Keratinocyte (primary cell): ENCODE measurements at regions not wholly inside any gene's neighbourhood (a gene's known extent, or its start where the extent isn't known, plus 50 kb on each side); places are given as distances from the start of the nearest gene placed in this dataset.

Source experiments
- DNase-seq: peaks from one replicate; pipeline ENCODE4 v3.0.0-alpha.2; 2011; ENCODE audit warnings: low read depth, missing footprints, low spot score
- FAIRE-seq: peaks from 2 replicates; lab custom pipeline; 2011; peaks lifted over from hg19 to GRCh38; lab: Jason Lieb, UNC
- H2AFZ ChIP-seq: 2 replicates; pipeline ENCODE4 v1.6.0; 2012; ENCODE audit warnings: low read length, control low read depth, inconsistent platforms; ENCODE audit not compliant: control insufficient read depth
- H3K27ac ChIP-seq: 2 replicates; pipeline ENCODE4 v1.5.1; 2011; ENCODE audit warnings: low read length; ENCODE audit not compliant: control insufficient read depth, insufficient read depth
- H3K27me3 ChIP-seq: 3 replicates; pipeline ENCODE4 v1.6.0; 2011; ENCODE audit warnings: low read length; ENCODE audit not compliant: control insufficient read depth, insufficient read depth; ENCODE audit errors: extremely low read depth
- H3K36me3 ChIP-seq, 2 experiments: 2 replicates in 1 of 2; 3 replicates in 1 of 2; pipeline ENCODE4 v1.5.1; 2011; ENCODE audit warnings: low read length in 2 of 2, mild to moderate bottlenecking in 1 of 2; ENCODE audit not compliant: control insufficient read depth in 2 of 2, insufficient read depth in 2 of 2; ENCODE audit errors: extremely low read depth in 1 of 2
- H3K4me1 ChIP-seq: 3 replicates; pipeline ENCODE4 v1.5.1; 2011; ENCODE audit warnings: low read length; ENCODE audit not compliant: control insufficient read depth, insufficient read depth; ENCODE audit errors: extremely low read depth
- H3K4me2 ChIP-seq: 3 replicates; pipeline ENCODE4 v1.6.0; 2011; ENCODE audit warnings: low read depth, low read length; ENCODE audit not compliant: control insufficient read depth, insufficient read depth; ENCODE audit errors: extremely low read depth
- H3K4me3 ChIP-seq, 3 experiments: fragments of 200-600 bp in 1 of 3; sonication (generic) in 1 of 3; 2 replicates in 2 of 3; 3 replicates in 1 of 3; pipeline ENCODE4 v1.5.1; 2011 to 2016; ENCODE audit warnings: low read length in 3 of 3, mild to moderate bottlenecking in 3 of 3, control low read depth in 2 of 3, inconsistent platforms in 1 of 3, low read depth in 1 of 3, mixed read lengths in 1 of 3, mixed run types in 1 of 3, moderate library complexity in 1 of 3; ENCODE audit not compliant: control insufficient read depth in 2 of 3, insufficient read depth in 2 of 3; ENCODE audit errors: extremely low read depth in 1 of 3
- H3K79me2 ChIP-seq: 2 replicates; pipeline ENCODE4 v1.6.0; 2012; ENCODE audit warnings: low read length; ENCODE audit not compliant: control insufficient read depth, insufficient read depth
- H3K9ac ChIP-seq: 3 replicates; pipeline ENCODE4 v1.6.0; 2011; ENCODE audit warnings: low read length; ENCODE audit not compliant: control insufficient read depth, insufficient read depth; ENCODE audit errors: extremely low read depth
- H3K9me1 ChIP-seq: 3 replicates; pipeline ENCODE4 v1.6.0; 2011; ENCODE audit warnings: low read length; ENCODE audit not compliant: control insufficient read depth, insufficient read depth; ENCODE audit errors: extremely low read depth
- H3K9me3 ChIP-seq: 2 replicates; pipeline ENCODE4 v1.5.1; 2012; ENCODE audit warnings: low read depth, low read length; ENCODE audit not compliant: control insufficient read depth
- H4K20me1 ChIP-seq: 3 replicates; pipeline ENCODE4 v1.6.0; 2011; ENCODE audit warnings: low read length; ENCODE audit not compliant: control insufficient read depth, insufficient read depth; ENCODE audit errors: extremely low read depth
- EZH2 ChIP-seq: IDR thresholded peaks from one replicate; pipeline ENCODE4 v1.6.1; 2012; ENCODE audit warnings: inconsistent platforms, mild to moderate bottlenecking, low read length, moderate library complexity
- dilution Hi-C: fragments of 300-500 bp; cut with MboI; formaldehyde crosslinking; loops from one replicate; pipeline ENCODE4 v1.7.0; 2020; ENCODE audit warnings: low sequenced_read_pairs; ENCODE audit not compliant: extremely low pct_ligation_motif_present
- TF ChIP-seq, protein P1 (sequence below), 3 experiments: IDR thresholded peaks in 1 of 3; conservative IDR thresholded peaks in 1 of 3; optimal IDR thresholded peaks in 1 of 3; 2 replicates in 2 of 3; 3 replicates in 1 of 3; pipeline versions ENCODE3 to v1.5.1; 2011; ENCODE audit warnings: low read length in 3 of 3, mild to moderate bottlenecking in 3 of 3, moderate library complexity in 2 of 3, control low read depth in 1 of 3, inconsistent platforms in 1 of 3; ENCODE audit not compliant: insufficient read depth in 2 of 3; ENCODE audit errors: extremely low read depth in 1 of 3

DNA sequence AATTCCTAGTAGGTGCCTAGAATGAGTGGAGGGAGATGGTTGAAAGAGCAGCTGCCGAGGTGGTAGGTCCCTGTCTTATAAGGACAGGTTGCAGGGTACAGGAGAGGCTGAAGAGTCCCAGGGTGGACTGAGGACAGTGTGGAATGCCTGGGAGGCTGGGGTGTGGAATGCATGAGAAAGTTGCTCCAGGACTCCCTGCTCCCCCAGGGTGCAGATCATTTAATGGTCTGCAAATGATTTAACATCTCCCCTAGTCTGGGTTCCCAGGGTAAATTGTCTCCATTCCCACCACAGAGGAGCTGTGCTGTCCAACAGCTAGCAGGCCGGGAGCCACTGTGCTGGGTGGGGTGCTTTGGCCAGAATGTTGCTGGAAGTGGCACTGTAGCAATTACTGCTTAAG, 76.0 kb downstream of the CD83 start:
- Histone ChIP-seq H3K36me3 (no peaks in the 10 kb centered on the region), H3K9ac (no peak overlapping the region), H3K79me2 (no peaks in the 10 kb centered on the region), H3K9me3 (no peaks in the 10 kb centered on the region), H3K4me3 (no peak overlapping the region), H3K27me3 (no peaks in the 10 kb centered on the region), H3K9me1 (no peaks in the 10 kb centered on the region), H2AFZ (no peak overlapping the region), H3K4me1 (no peaks in the 10 kb centered on the region), H3K4me2 (no peak overlapping the region), H4K20me1 (no peaks in the 10 kb centered on the region), H3K27ac (no peak overlapping the region)
- FAIRE-seq (no peak), DNase-seq (no peak)
- TF ChIP-seq, protein P1, sequence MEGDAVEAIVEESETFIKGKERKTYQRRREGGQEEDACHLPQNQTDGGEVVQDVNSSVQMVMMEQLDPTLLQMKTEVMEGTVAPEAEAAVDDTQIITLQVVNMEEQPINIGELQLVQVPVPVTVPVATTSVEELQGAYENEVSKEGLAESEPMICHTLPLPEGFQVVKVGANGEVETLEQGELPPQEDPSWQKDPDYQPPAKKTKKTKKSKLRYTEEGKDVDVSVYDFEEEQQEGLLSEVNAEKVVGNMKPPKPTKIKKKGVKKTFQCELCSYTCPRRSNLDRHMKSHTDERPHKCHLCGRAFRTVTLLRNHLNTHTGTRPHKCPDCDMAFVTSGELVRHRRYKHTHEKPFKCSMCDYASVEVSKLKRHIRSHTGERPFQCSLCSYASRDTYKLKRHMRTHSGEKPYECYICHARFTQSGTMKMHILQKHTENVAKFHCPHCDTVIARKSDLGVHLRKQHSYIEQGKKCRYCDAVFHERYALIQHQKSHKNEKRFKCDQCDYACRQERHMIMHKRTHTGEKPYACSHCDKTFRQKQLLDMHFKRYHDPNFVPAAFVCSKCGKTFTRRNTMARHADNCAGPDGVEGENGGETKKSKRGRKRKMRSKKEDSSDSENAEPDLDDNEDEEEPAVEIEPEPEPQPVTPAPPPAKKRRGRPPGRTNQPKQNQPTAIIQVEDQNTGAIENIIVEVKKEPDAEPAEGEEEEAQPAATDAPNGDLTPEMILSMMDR (optimal IDR thresholded peaks at IDR 0.05 in 1 of 3, IDR thresholded peaks at IDR 0.05 in 1 of 3, conservative IDR thresholded peaks at IDR 0.05 in 1 of 3; ENCODE audit: extremely low read depth in 1 of 3, insufficient read depth in 2 of 3, low read length in 3 of 3), result no peak
- TF ChIP-seq EZH2, result no peak
- dilution Hi-C loops, result no loop called here

DNA sequence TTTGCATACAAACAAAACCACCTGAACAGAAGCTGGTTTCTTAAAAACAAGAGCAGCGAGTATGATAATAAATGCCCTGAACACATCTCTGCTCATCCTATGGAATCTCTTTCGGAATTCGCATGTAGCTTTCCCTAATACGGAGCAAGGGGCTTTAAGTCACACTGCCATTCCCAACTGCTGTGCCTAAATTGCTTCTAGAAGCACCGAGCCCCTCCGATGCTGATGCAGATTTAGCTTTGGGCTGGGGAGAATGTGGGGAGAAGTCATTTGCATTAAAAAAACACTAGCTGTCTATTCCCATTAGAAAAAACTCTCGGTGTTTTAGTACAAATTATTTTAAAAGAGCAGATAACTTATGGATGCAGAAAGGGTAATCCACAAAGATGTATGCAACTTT, 76.9 kb downstream of the CD83 start:
- FAIRE-seq (no peak), DNase-seq (no peak)
- no peaks in the 10 kb centered on the region for H3K4me1 ChIP-seq
- H3K4me3 ChIP-seq, result no peak overlapping the region
- H3K27me3 ChIP-seq, result no peaks in the 10 kb centered on the region
- dilution Hi-C loops, result no loop called here
- no peaks in the 10 kb centered on the region for H3K9me3 ChIP-seq
- H4K20me1 ChIP-seq, result no peaks in the 10 kb centered on the region
- H2AFZ ChIP-seq, result no peak overlapping the region
- H3K79me2 ChIP-seq, result no peaks in the 10 kb centered on the region
- H3K36me3 ChIP-seq, result no peaks in the 10 kb centered on the region
- no peak overlapping the region for H3K9ac ChIP-seq
- H3K9me1 ChIP-seq, result no peaks in the 10 kb centered on the region
- no peak overlapping the region for H3K27ac ChIP-seq
- TF ChIP-seq, protein P1 (optimal IDR thresholded peaks at IDR 0.05 in 1 of 3, IDR thresholded peaks at IDR 0.05 in 1 of 3, conservative IDR thresholded peaks at IDR 0.05 in 1 of 3; ENCODE audit: extremely low read depth in 1 of 3, insufficient read depth in 2 of 3, low read length in 3 of 3), result no peak
- TF ChIP-seq EZH2, result no peak
- no peak overlapping the region for H3K4me2 ChIP-seq
